GM23338 (cell line): ENCODE measurements at regions not wholly inside any gene's neighbourhood (a gene's known extent, or its start where the extent isn't known, plus 50 kb on each side); places are given as distances from the start of the nearest gene placed in this dataset.

Source experiments
- CREB1 ChIP-seq: fragments of 250-450 bp; sonication (Bioruptor Pico); IDR thresholded peaks from 2 replicates; pipeline ENCODE4 v1.5.0; 2020; ENCODE audit warnings: low read depth, mild to moderate bottlenecking, moderate library complexity
- EZH2 ChIP-seq: fragments of 200-600 bp; sonication (generic); IDR thresholded peaks from one replicate; pipeline ENCODE4 v1.8.0; 2017; ENCODE audit warnings: antibody characterized with exemption, mild to moderate bottlenecking, low read depth; ENCODE audit not compliant: unreplicated experiment
- EZH2phosphoT487 ChIP-seq: fragments of 200-600 bp; sonication (generic); IDR thresholded peaks from one replicate; pipeline ENCODE4 v1.8.1; 2018; ENCODE audit warnings: antibody characterized with exemption; ENCODE audit not compliant: unreplicated experiment
- JUNB ChIP-seq: IDR thresholded peaks from one replicate; pipeline ENCODE4 v1.6.1; 2016; ENCODE audit warnings: antibody characterized with exemption; ENCODE audit not compliant: unreplicated experiment
- NANOG ChIP-seq: IDR thresholded peaks from 2 replicates; pipeline ENCODE4 v1.6.1; 2016; ENCODE audit warnings: antibody characterized with exemption, borderline replicate concordance
- POLR2AphosphoS5 ChIP-seq: IDR thresholded peaks from 2 replicates; pipeline ENCODE4 v1.6.1; 2016; ENCODE audit warnings: antibody characterized with exemption, low read depth
- REST ChIP-seq: IDR thresholded peaks from one replicate; pipeline ENCODE4 v1.6.1; 2018; ENCODE audit warnings: antibody characterized with exemption; ENCODE audit not compliant: unreplicated experiment
- STAT1 ChIP-seq: IDR thresholded peaks from one replicate; pipeline ENCODE4 v1.6.1; 2016; ENCODE audit warnings: antibody characterized with exemption; ENCODE audit not compliant: unreplicated experiment
- ZNF114 ChIP-seq: fragments of 250-450 bp; sonication (Bioruptor Pico); IDR thresholded peaks from 2 replicates; pipeline ENCODE4 v1.5.0; 2020; ENCODE audit warnings: mild to moderate bottlenecking, moderate library complexity
- ZNF331 ChIP-seq: fragments of 250-450 bp; sonication (Bioruptor Pico); IDR thresholded peaks from 2 replicates; pipeline ENCODE4 v1.5.0; 2020; ENCODE audit warnings: low read depth, mild to moderate bottlenecking, moderate library complexity
- TF ChIP-seq, protein P1 (sequence below), 2 experiments: fragments of 200-600 bp in 1 of 2; sonication (generic) in 1 of 2; conservative IDR thresholded peaks; 2 replicates each; pipeline versions ENCODE4 v1.5.1 to v1.6.1; 2016 to 2017; ENCODE audit warnings: antibody characterized with exemption in 2 of 2, low read depth in 2 of 2, mild to moderate bottlenecking in 2 of 2, moderate library complexity in 1 of 2
- TF ChIP-seq, protein P2 (sequence below): IDR thresholded peaks from 2 replicates; pipeline ENCODE4 v1.6.1; 2016; ENCODE audit warnings: antibody characterized with exemption
- TF ChIP-seq, protein P3 (sequence below): fragments of 250-450 bp; sonication (Bioruptor Pico); IDR thresholded peaks from 2 replicates; pipeline ENCODE4 v1.5.0; 2020; ENCODE audit warnings: mild to moderate bottlenecking, moderate library complexity

GRCh38 chr5:103910011-103910410 is 347.4 kb upstream of the NUDT12 start:
- TF ChIP-seq, protein P1, sequence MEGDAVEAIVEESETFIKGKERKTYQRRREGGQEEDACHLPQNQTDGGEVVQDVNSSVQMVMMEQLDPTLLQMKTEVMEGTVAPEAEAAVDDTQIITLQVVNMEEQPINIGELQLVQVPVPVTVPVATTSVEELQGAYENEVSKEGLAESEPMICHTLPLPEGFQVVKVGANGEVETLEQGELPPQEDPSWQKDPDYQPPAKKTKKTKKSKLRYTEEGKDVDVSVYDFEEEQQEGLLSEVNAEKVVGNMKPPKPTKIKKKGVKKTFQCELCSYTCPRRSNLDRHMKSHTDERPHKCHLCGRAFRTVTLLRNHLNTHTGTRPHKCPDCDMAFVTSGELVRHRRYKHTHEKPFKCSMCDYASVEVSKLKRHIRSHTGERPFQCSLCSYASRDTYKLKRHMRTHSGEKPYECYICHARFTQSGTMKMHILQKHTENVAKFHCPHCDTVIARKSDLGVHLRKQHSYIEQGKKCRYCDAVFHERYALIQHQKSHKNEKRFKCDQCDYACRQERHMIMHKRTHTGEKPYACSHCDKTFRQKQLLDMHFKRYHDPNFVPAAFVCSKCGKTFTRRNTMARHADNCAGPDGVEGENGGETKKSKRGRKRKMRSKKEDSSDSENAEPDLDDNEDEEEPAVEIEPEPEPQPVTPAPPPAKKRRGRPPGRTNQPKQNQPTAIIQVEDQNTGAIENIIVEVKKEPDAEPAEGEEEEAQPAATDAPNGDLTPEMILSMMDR (conservative IDR thresholded peaks at IDR 0.05; ENCODE audit: low read depth in 2 of 2): no peak
- TF ChIP-seq POLR2AphosphoS5 (no peak), STAT1 (no peak), EZH2 (no peak), REST (no peak), EZH2phosphoT487 (no peak), CREB1 (CRISPR knock-in tag) (no peak), NANOG (no peak), ZNF114 (CRISPR knock-in tag) (no peak), JUNB (no peak), ZNF331 (CRISPR knock-in tag) (no peak)
- TF ChIP-seq, protein P2, sequence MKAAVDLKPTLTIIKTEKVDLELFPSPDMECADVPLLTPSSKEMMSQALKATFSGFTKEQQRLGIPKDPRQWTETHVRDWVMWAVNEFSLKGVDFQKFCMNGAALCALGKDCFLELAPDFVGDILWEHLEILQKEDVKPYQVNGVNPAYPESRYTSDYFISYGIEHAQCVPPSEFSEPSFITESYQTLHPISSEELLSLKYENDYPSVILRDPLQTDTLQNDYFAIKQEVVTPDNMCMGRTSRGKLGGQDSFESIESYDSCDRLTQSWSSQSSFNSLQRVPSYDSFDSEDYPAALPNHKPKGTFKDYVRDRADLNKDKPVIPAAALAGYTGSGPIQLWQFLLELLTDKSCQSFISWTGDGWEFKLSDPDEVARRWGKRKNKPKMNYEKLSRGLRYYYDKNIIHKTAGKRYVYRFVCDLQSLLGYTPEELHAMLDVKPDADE: no peak
- TF ChIP-seq, protein P3, sequence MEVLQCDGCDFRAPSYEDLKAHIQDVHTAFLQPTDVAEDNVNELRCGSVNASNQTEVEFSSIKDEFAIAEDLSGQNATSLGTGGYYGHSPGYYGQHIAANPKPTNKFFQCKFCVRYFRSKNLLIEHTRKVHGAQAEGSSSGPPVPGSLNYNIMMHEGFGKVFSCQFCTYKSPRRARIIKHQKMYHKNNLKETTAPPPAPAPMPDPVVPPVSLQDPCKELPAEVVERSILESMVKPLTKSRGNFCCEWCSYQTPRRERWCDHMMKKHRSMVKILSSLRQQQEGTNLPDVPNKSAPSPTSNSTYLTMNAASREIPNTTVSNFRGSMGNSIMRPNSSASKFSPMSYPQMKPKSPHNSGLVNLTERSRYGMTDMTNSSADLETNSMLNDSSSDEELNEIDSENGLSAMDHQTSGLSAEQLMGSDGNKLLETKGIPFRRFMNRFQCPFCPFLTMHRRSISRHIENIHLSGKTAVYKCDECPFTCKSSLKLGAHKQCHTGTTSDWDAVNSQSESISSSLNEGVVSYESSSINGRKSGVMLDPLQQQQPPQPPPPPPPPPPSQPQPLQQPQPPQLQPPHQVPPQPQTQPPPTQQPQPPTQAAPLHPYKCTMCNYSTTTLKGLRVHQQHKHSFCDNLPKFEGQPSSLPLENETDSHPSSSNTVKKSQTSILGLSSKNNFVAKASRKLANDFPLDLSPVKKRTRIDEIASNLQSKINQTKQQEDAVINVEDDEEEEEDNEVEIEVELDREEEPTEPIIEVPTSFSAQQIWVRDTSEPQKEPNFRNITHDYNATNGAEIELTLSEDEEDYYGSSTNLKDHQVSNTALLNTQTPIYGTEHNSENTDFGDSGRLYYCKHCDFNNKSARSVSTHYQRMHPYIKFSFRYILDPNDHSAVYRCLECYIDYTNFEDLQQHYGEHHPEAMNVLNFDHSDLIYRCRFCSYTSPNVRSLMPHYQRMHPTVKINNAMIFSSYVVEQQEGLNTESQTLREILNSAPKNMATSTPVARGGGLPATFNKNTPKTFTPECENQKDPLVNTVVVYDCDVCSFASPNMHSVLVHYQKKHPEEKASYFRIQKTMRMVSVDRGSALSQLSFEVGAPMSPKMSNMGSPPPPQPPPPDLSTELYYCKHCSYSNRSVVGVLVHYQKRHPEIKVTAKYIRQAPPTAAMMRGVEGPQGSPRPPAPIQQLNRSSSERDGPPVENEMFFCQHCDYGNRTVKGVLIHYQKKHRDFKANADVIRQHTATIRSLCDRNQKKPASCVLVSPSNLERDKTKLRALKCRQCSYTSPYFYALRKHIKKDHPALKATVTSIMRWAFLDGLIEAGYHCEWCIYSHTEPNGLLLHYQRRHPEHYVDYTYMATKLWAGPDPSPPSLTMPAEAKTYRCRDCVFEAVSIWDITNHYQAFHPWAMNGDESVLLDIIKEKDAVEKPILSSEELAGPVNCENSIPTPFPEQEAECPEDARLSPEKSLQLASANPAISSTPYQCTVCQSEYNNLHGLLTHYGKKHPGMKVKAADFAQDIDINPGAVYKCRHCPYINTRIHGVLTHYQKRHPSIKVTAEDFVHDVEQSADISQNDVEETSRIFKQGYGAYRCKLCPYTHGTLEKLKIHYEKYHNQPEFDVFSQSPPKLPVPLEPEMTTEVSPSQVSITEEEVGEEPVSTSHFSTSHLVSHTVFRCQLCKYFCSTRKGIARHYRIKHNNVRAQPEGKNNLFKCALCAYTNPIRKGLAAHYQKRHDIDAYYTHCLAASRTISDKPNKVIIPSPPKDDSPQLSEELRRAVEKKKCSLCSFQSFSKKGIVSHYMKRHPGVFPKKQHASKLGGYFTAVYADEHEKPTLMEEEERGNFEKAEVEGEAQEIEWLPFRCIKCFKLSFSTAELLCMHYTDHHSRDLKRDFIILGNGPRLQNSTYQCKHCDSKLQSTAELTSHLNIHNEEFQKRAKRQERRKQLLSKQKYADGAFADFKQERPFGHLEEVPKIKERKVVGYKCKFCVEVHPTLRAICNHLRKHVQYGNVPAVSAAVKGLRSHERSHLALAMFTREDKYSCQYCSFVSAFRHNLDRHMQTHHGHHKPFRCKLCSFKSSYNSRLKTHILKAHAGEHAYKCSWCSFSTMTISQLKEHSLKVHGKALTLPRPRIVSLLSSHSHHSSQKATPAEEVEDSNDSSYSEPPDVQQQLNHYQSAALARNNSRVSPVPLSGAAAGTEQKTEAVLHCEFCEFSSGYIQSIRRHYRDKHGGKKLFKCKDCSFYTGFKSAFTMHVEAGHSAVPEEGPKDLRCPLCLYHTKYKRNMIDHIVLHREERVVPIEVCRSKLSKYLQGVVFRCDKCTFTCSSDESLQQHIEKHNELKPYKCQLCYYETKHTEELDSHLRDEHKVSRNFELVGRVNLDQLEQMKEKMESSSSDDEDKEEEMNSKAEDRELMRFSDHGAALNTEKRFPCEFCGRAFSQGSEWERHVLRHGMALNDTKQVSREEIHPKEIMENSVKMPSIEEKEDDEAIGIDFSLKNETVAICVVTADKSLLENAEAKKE (CRISPR knock-in tag): no peak
